GM23338 (cell line): ENCODE measurements at regions not wholly inside any gene's neighbourhood (a gene's known extent, or its start where the extent isn't known, plus 50 kb on each side); places are given as distances from the start of the nearest gene placed in this dataset.
A peak's percentile ranks its signal among the peaks of the same experiment; 100 is the strongest.

ENCODE experiments used
- ATAC-seq: fragments of 200-7000 bp; cut with Tn5 transposase; 3 replicates; pipeline ENCODE4 v1.9.1; 2020
- DNase-seq: peaks from one replicate; pipeline ENCODE4 v3.0.0-alpha.2; 2015; ENCODE audit warnings: low spot score
- H2AFZ ChIP-seq: fragments of 200-600 bp; sonication (generic); 2 replicates; pipeline ENCODE4 v1.8.0; 2016; ENCODE audit warnings: antibody characterized with exemption, mild to moderate bottlenecking, moderate library complexity
- H3F3A ChIP-seq: fragments of 200-600 bp; sonication (generic); replicated peaks from 2 replicates; pipeline ENCODE4 v1.8.0; 2017; ENCODE audit warnings: antibody characterized with exemption, mixed run types, low read depth
- H3K27ac ChIP-seq: fragments of 200-600 bp; sonication (generic); 2 replicates; pipeline ENCODE4 v1.6.1; 2016; ENCODE audit warnings: low read depth
- H3K27me3 ChIP-seq: fragments of 200-600 bp; sonication (generic); 2 replicates; pipeline ENCODE4 v1.8.0; 2016; ENCODE audit warnings: mild to moderate bottlenecking, mixed run types, moderate library complexity; ENCODE audit not compliant: insufficient read depth
- H3K36me3 ChIP-seq: fragments of 200-600 bp; sonication (generic); 2 replicates; pipeline ENCODE4 v1.8.0; 2016; ENCODE audit warnings: mild to moderate bottlenecking; ENCODE audit not compliant: insufficient read depth
- H3K4me1 ChIP-seq: fragments of 200-600 bp; sonication (generic); 2 replicates; pipeline ENCODE4 v1.8.0; 2016; ENCODE audit warnings: mild to moderate bottlenecking, moderate library complexity; ENCODE audit not compliant: insufficient read depth
- H3K4me2 ChIP-seq: fragments of 200-600 bp; sonication (generic); 2 replicates; pipeline ENCODE4 v1.7.1; 2017; ENCODE audit warnings: mixed run types
- H3K4me3 ChIP-seq: fragments of 200-600 bp; sonication (generic); 2 replicates; pipeline ENCODE4 v1.6.1; 2016; ENCODE audit warnings: mixed run types
- H3K79me2 ChIP-seq: fragments of 200-600 bp; sonication (generic); replicated peaks from 2 replicates; pipeline ENCODE4 v1.8.0; 2017; ENCODE audit warnings: mild to moderate bottlenecking; ENCODE audit not compliant: insufficient read depth
- H3K9me2 ChIP-seq: fragments of 200-600 bp; sonication (generic); 2 replicates; pipeline ENCODE4 v1.8.0; 2017; ENCODE audit not compliant: insufficient read depth
- H4K20me1 ChIP-seq: fragments of 200-600 bp; sonication (generic); replicated peaks from 2 replicates; pipeline ENCODE4 v1.8.0; 2017; ENCODE audit warnings: mild to moderate bottlenecking; ENCODE audit not compliant: insufficient read depth
- H3K27ac Mint-ChIP-seq: 2 replicates; pipeline ENCODE4 v1.8.0; 2020; ENCODE audit warnings: inconsistent platforms, mild to moderate bottlenecking, moderate library complexity, mixed read lengths
- H3K27me3 Mint-ChIP-seq: 3 replicates; pipeline ENCODE4 v1.8.0; 2022; ENCODE audit warnings: low read depth, mild to moderate bottlenecking, moderate library complexity, mixed read lengths, inconsistent platforms; ENCODE audit not compliant: insufficient read depth, poor library complexity
- H3K36me3 Mint-ChIP-seq: 3 replicates; pipeline ENCODE4 v1.8.0; 2021; ENCODE audit warnings: low read depth, mild to moderate bottlenecking, inconsistent platforms, moderate library complexity, mixed read lengths
- H3K4me1 Mint-ChIP-seq: 3 replicates; pipeline ENCODE4 v1.8.0; 2020; ENCODE audit warnings: mild to moderate bottlenecking, inconsistent platforms, mixed read lengths
- H3K4me3 Mint-ChIP-seq: 3 replicates; pipeline ENCODE4 v1.8.0; 2021; ENCODE audit warnings: moderate library complexity, mild to moderate bottlenecking, inconsistent platforms, mixed read lengths
- H3K9me3 Mint-ChIP-seq: 3 replicates; pipeline ENCODE4 v1.8.0; 2020; ENCODE audit warnings: moderate library complexity, mild to moderate bottlenecking, inconsistent platforms, mixed read lengths
- CREB1 ChIP-seq: fragments of 250-450 bp; sonication (Bioruptor Pico); IDR thresholded peaks from 2 replicates; pipeline ENCODE4 v1.5.0; 2020; ENCODE audit warnings: low read depth, mild to moderate bottlenecking, moderate library complexity
- CTCF ChIP-seq, 2 experiments: fragments of 200-600 bp in 1 of 2; sonication (generic) in 1 of 2; conservative IDR thresholded peaks; 2 replicates each; pipeline versions ENCODE4 v1.5.1 to v1.6.1; 2016 to 2017; ENCODE audit warnings: antibody characterized with exemption in 2 of 2, low read depth in 2 of 2, mild to moderate bottlenecking in 2 of 2, moderate library complexity in 1 of 2
- ETS1 ChIP-seq: IDR thresholded peaks from 2 replicates; pipeline ENCODE4 v1.6.1; 2016; ENCODE audit warnings: antibody characterized with exemption
- EZH2phosphoT487 ChIP-seq: fragments of 200-600 bp; sonication (generic); IDR thresholded peaks from one replicate; pipeline ENCODE4 v1.8.1; 2018; ENCODE audit warnings: antibody characterized with exemption; ENCODE audit not compliant: unreplicated experiment
- NANOG ChIP-seq: IDR thresholded peaks from 2 replicates; pipeline ENCODE4 v1.6.1; 2016; ENCODE audit warnings: antibody characterized with exemption, borderline replicate concordance
- POLR2AphosphoS5 ChIP-seq: IDR thresholded peaks from 2 replicates; pipeline ENCODE4 v1.6.1; 2016; ENCODE audit warnings: antibody characterized with exemption, low read depth
- ZNF114 ChIP-seq: fragments of 250-450 bp; sonication (Bioruptor Pico); IDR thresholded peaks from 2 replicates; pipeline ENCODE4 v1.5.0; 2020; ENCODE audit warnings: mild to moderate bottlenecking, moderate library complexity
- ZNF462 ChIP-seq: fragments of 250-450 bp; sonication (Bioruptor Pico); IDR thresholded peaks from 2 replicates; pipeline ENCODE4 v1.5.0; 2020; ENCODE audit warnings: mild to moderate bottlenecking, moderate library complexity

- H3K27ac Mint-ChIP-seq, result no peak overlapping the region
- no peaks in the 10 kb centered on the region for H3K36me3 Mint-ChIP-seq
- H3K4me2 ChIP-seq, result no peak overlapping the region
- DNase-seq (no peak), ATAC-seq (no peak)
- no peak overlapping the region for H2AFZ ChIP-seq
- H3K79me2 ChIP-seq, result no peaks in the 10 kb centered on the region
- H4K20me1 ChIP-seq, result no peaks in the 10 kb centered on the region
- H3K27me3 ChIP-seq, result no peaks in the 10 kb centered on the region
- H3K4me1 ChIP-seq, result peaks cover 8% of the 10 kb centered on the region; the same call in 1 of the 2 replicates
- no peaks in the 10 kb centered on the region for H3K9me3 Mint-ChIP-seq
- no peak overlapping the region for H3K27ac ChIP-seq
- H3F3A ChIP-seq, result no peaks in the 10 kb centered on the region
- H3K4me1 Mint-ChIP-seq, result no peaks in the 10 kb centered on the region
- TF ChIP-seq NANOG (no peak), EZH2phosphoT487 (no peak), ZNF114 (no peak), CTCF (conservative IDR thresholded peaks at IDR 0.05; ENCODE audit: low read depth in 2 of 2) (no peak), CREB1 (CRISPR knock-in tag) (no peak)
- no peaks in the 10 kb centered on the region for H3K36me3 ChIP-seq
- H3K27me3 Mint-ChIP-seq, result no peaks in the 10 kb centered on the region
- no peak overlapping the region for H3K4me3 Mint-ChIP-seq
- H3K4me3 ChIP-seq, result no peak overlapping the region
- H3K9me2 ChIP-seq, result peaks cover 6% of the 10 kb centered on the region; the same call in 1 of the 2 replicates
These were observed 291.7 kb downstream of the RMST start for GRCh38 chr12:97754306-97754705.

- Histone ChIP-seq H3K4me1 (peaks cover 8% of the 10 kb centered on the region; the same call in 1 of the 2 replicates), H3K79me2 (no peaks in the 10 kb centered on the region), H3K27ac (no peak overlapping the region), H3K4me2 (no peak overlapping the region), H3K4me3 (no peak overlapping the region), H2AFZ (no peak overlapping the region), H4K20me1 (no peaks in the 10 kb centered on the region), H3K36me3 (no peaks in the 10 kb centered on the region), H3K9me2 (0 out of 2 replicates have a peak, but pooled peaks cover 1% of the 10 kb centered on the region), H3K27me3 (no peaks in the 10 kb centered on the region), H3F3A (no peaks in the 10 kb centered on the region)
- peak overlapping the region; percentile 9; the same call in 1 of the 2 replicates for H3K27ac Mint-ChIP-seq
- no peak overlapping the region for H3K4me3 Mint-ChIP-seq
- H3K27me3 Mint-ChIP-seq, result no peaks in the 10 kb centered on the region
- no peaks in the 10 kb centered on the region for H3K4me1 Mint-ChIP-seq
- H3K9me3 Mint-ChIP-seq, result no peaks in the 10 kb centered on the region
- DNase-seq (no peak), ATAC-seq (no peak)
- H3K36me3 Mint-ChIP-seq, result no peaks in the 10 kb centered on the region
- TF ChIP-seq ZNF462 (CRISPR knock-in tag) (no peak), ZNF114 (no peak), POLR2AphosphoS5 (no peak), ETS1 (no peak), CTCF (conservative IDR thresholded peaks at IDR 0.05; ENCODE audit: low read depth in 2 of 2) (no peak)
These were observed 293.6 kb downstream of the RMST start for GRCh38 chr12:97756066-97756666.
